Lung (tissue), 11 donors: ENCODE measurements at regions not wholly inside any gene's neighbourhood (a gene's known extent, or its start where the extent isn't known, plus 50 kb on each side); places are given as distances from the start of the nearest gene placed in this dataset.
A peak's percentile ranks its signal among the peaks of the same experiment; 100 is the strongest.

Experiments
- ATAC-seq: fragments of 200-7000 bp; cut with Tn5 transposase; one replicate; pipeline ENCODE4 v1.9.1; 2020; ENCODE audit warnings: moderate number of reproducible peaks; ENCODE audit not compliant: insufficient read depth, low FRiP score
- DNase-seq, 3 donors: peaks; one replicate each; pipeline ENCODE4 v3.0.0-alpha.2; 2013 to 2017
- H3K27ac ChIP-seq, 2 donors: one replicate each; pipeline ENCODE4 v1.5.1; 2013; ENCODE audit warnings: mild to moderate bottlenecking in 2 of 2, moderate library complexity in 2 of 2, control low read depth in 1 of 2, inconsistent platforms in 1 of 2, low read depth in 1 of 2, low read length in 1 of 2
- H3K27me3 ChIP-seq, 3 donors: one replicate each; pipeline ENCODE4 v1.5.1; 2013; ENCODE audit warnings: low read length in 2 of 3; ENCODE audit not compliant: control insufficient read depth in 3 of 3, insufficient read depth in 3 of 3
- H3K36me3 ChIP-seq, 4 donors: one replicate each; pipeline ENCODE4 v1.5.1; 2013; ENCODE audit warnings: low read length in 4 of 4, mild to moderate bottlenecking in 1 of 4, moderate library complexity in 1 of 4; ENCODE audit not compliant: control insufficient read depth in 4 of 4, insufficient read depth in 4 of 4
- H3K4me1 ChIP-seq, 5 donors: one replicate each; pipeline ENCODE4 v1.5.1; 2013; ENCODE audit warnings: low read length in 5 of 5, mild to moderate bottlenecking in 2 of 5, moderate library complexity in 1 of 5; ENCODE audit not compliant: control insufficient read depth in 5 of 5, insufficient read depth in 5 of 5
- H3K4me3 ChIP-seq: one replicate; pipeline ENCODE4 v1.5.1; 2013; ENCODE audit warnings: mild to moderate bottlenecking, control low read depth, moderate library complexity
- H3K9ac ChIP-seq, 2 donors: one replicate each; pipeline ENCODE4 v1.5.1; 2013; ENCODE audit warnings: low read length in 2 of 2, control low read depth in 1 of 2; ENCODE audit not compliant: insufficient read depth in 1 of 2
- H3K9me3 ChIP-seq, 4 donors: one replicate each; pipeline ENCODE4 v1.5.1; 2013; ENCODE audit warnings: low read length in 3 of 4, mild to moderate bottlenecking in 1 of 4, moderate library complexity in 1 of 4; ENCODE audit not compliant: control insufficient read depth in 4 of 4, insufficient read depth in 3 of 4
- WGBS, 2 donors: extraction: QIAGEN DNeasy Blood & Tissue Kit; methylation state at CpG; one replicate each; pipeline ENCODE4 v1.1.7; 2013; 5-methylcytosine and 5-hydroxymethylcytosine counted together
- TF ChIP-seq, protein P1 (sequence below): IDR thresholded peaks from 2 replicates; pipeline ENCODE4 v1.5.1; 2012; ENCODE audit warnings: mild to moderate bottlenecking; ENCODE audit errors: control extremely low read depth, extremely low read depth
- donor health status: control.
- donor health status: control.
- donor health status: Bipolar disorder and iron deficiency.
- donor health status: healthy.
- donor health status: DM: yes; HTN: yes; CAD: no.

DNA sequence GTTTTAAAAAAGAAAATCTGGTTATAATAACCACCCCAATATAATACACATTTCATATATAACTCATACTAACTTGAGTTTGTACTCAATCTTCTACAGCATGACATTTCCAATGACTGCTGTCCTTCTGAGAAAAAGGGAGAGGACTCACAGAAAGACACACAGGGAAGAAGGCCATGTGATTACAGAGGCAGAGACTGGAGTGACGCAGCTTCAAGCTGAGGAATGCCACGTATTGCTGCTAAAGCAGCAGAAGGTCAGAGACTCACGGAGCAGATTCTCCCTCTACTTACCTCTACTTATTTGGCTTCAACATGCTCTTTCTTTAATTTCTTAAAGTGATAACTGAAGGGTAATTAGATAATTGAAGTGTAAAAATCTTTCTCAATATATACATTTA, 753.5 kb upstream of the PKDCC start:
- TF ChIP-seq, protein P1, sequence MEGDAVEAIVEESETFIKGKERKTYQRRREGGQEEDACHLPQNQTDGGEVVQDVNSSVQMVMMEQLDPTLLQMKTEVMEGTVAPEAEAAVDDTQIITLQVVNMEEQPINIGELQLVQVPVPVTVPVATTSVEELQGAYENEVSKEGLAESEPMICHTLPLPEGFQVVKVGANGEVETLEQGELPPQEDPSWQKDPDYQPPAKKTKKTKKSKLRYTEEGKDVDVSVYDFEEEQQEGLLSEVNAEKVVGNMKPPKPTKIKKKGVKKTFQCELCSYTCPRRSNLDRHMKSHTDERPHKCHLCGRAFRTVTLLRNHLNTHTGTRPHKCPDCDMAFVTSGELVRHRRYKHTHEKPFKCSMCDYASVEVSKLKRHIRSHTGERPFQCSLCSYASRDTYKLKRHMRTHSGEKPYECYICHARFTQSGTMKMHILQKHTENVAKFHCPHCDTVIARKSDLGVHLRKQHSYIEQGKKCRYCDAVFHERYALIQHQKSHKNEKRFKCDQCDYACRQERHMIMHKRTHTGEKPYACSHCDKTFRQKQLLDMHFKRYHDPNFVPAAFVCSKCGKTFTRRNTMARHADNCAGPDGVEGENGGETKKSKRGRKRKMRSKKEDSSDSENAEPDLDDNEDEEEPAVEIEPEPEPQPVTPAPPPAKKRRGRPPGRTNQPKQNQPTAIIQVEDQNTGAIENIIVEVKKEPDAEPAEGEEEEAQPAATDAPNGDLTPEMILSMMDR: no peak
- Histone ChIP-seq H3K9me3 (no peaks in the 10 kb centered on the region), H3K36me3 (no peaks in the 10 kb centered on the region), H3K4me3 (no peak overlapping the region), H3K27me3 (no peaks in the 10 kb centered on the region), H3K27ac (no peak overlapping the region), H3K4me1 (no peaks in the 10 kb centered on the region), H3K9ac (no peak overlapping the region)
- DNase-seq: no peak
- 69 to 74% methylated on average over 3 of the region's 3 CpGs for WGBS, 2 donors
- no peak for ATAC-seq

DNA sequence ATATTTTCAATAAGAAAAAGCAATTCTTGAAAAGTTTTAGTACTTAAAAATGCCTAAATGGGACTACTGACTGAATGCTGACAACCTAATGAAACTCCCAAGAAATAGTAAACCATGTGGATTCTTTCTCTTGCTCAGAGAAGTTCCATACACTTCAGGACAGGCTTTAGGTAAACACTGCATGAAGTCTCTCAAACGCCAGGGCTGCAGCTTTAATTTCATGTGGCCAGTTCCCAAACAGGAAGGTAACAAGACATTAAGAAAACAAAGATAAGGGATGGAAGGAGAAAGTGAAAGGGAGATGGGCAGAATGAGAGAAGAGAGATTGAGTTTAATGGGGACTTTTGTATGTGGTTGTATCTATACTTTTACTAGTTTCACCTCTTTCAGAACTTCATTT, 734.7 kb upstream of the PKDCC start:
- DNase-seq (no peak), ATAC-seq (no peak)
- H3K27me3 ChIP-seq: no peaks in the 10 kb centered on the region
- no peak overlapping the region for H3K4me3 ChIP-seq
- no peaks in the 10 kb centered on the region for H3K36me3 ChIP-seq
- no peak overlapping the region for H3K9ac ChIP-seq
- peaks cover 0 to 3% (median 0%) of the 10 kb centered on the region in 5 donors for H3K4me1 ChIP-seq
- H3K27ac ChIP-seq: no peak overlapping the region
- TF ChIP-seq, protein P1: no peak
- H3K9me3 ChIP-seq: no peaks in the 10 kb centered on the region
- WGBS, 2 donors: 27 to 48% methylated on average over 1 of the region's 1 CpG

DNA sequence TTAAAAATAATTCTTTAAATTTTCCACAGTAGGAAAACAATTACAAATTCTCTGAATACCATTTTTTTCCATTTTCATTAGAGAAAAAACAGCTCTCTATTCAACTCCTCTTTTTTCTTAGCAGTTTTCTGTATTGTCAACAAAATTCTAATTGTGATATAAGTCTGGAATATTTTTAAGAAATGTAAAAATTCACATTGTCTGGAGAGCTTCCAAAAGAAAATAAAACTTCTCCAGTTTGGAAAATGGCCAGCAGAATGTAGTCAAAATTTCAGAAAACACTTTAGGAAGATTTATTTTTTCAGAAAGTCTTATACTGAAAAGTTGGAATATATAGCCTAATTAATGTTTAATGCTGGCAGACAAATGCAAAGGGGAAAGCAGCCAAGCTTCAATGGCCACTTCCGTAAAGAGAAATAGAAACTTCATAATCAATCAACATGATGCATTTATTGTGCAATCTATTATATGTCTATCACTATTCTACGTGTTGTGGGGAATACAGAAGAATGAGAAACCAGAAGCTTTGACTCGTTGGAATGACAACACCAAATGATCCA, 733.2 kb upstream of the PKDCC start:
- Histone ChIP-seq H3K27ac (no peak overlapping the region), H3K9ac (no peak overlapping the region), H3K36me3 (no peaks in the 10 kb centered on the region), H3K4me1 (peaks cover 0 to 3% (median 0%) of the 10 kb centered on the region in 5 donors), H3K9me3 (no peaks in the 10 kb centered on the region), H3K27me3 (no peaks in the 10 kb centered on the region), H3K4me3 (no peak overlapping the region)
- TF ChIP-seq, protein P1: no peak
- DNase-seq: peak in 2 of 3 donors; percentile 21 to 46
- 41 to 46% methylated on average over 3 of the region's 3 CpGs for WGBS, 2 donors
- no peak for ATAC-seq

DNA sequence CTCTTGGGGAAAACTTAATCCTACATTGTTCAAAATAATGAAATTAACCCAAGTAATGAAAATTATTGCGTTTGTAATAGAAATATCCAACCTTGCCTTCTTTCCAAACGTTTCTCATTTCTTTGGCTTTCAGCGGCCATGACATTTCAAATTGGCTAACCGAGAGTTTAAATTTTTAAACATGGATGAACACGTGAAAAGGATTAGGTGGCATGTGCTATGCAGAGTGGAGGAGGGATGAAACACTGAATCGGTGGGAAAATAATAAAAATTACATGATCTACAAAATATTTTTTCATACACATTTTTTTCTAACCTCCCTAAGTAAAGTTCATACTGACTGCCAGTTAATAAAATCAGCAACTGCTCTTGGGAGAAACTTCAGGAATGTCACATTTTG, 728.4 kb upstream of the PKDCC start:
- H3K9ac ChIP-seq: no peak overlapping the region
- 80 to 84% methylated on average over 6 of the region's 6 CpGs for WGBS, 2 donors
- no peaks in the 10 kb centered on the region for H3K36me3 ChIP-seq
- H3K27me3 ChIP-seq: no peaks in the 10 kb centered on the region
- ATAC-seq (no peak), DNase-seq (no peak)
- no peak overlapping the region for H3K4me3 ChIP-seq
- H3K27ac ChIP-seq: no peak overlapping the region
- TF ChIP-seq, protein P1: no peak
- no peaks in the 10 kb centered on the region for H3K9me3 ChIP-seq
- H3K4me1 ChIP-seq: peaks cover 0 to 3% (median 0%) of the 10 kb centered on the region in 5 donors
